HepG2 (cell line): ENCODE measurements at regions not wholly inside any gene's neighbourhood (a gene's known extent, or its start where the extent isn't known, plus 50 kb on each side); places are given as distances from the start of the nearest gene placed in this dataset.

Source experiments
- ATAC-seq: fragments of 200-7000 bp; cut with Tn5 transposase; 3 replicates; pipeline ENCODE4 v1.9.1; 2020; ENCODE audit warnings: mild to moderate bottlenecking, moderate library complexity
- BruUV-seq: library from RNA; stranded (reverse); fragments of 400-500 nt; replicated peaks from 2 replicates; lab custom pipeline; 2021; lab: Mats Ljungman, UMichigan
- CTCF ChIA-PET: fragments of 300-600 bp; formaldehyde crosslinking; extraction: SDS; loops from one replicate; lab custom pipeline; 2021; ENCODE audit warnings: low total read pairs, inconsistent platforms, low intra/inter-chr PET ratio; lab: Yijun Ruan, JAX
- POLR2A ChIA-PET: fragments of 350-600 bp; sonication (Branson Sonifier 250); formaldehyde crosslinking; loops from one replicate; lab custom pipeline; 2020; ENCODE audit warnings: antibody characterized with exemption, inconsistent platforms; lab: Yijun Ruan, JAX
- DNase-seq: peaks from one replicate; pipeline ENCODE4 v3.0.0-alpha.2; 2015; ENCODE audit warnings: low spot score
- FAIRE-seq: peaks from 3 replicates; lab custom pipeline; 2011; peaks lifted over from hg19 to GRCh38; lab: Jason Lieb, UNC
- H2AFZ ChIP-seq: one replicate; pipeline ENCODE4 v1.6.1; 2011; ENCODE audit warnings: low read length, inconsistent platforms
- H3K27ac ChIP-seq: fragments of 300-600 bp; 3 replicates; pipeline ENCODE4 v1.8.0; 2011; ENCODE audit warnings: mixed run types, mild to moderate bottlenecking, mixed read lengths, low read length, inconsistent platforms; ENCODE audit not compliant: insufficient read depth; ENCODE audit errors: extremely low read length
- H3K27me3 ChIP-seq, 2 experiments: fragments of 200-600 bp in 1 of 2; 2 replicates in 1 of 2; 3 replicates in 1 of 2; pipeline versions ENCODE4 v1.6.0 to v1.8.0; 2011; ENCODE audit warnings: low read length in 2 of 2, mild to moderate bottlenecking in 2 of 2, moderate library complexity in 2 of 2, inconsistent platforms in 1 of 2; ENCODE audit not compliant: insufficient read depth in 2 of 2, control insufficient read depth in 1 of 2
- H3K36me3 ChIP-seq, 2 experiments: fragments of 200-600 bp in 1 of 2; replicated peaks in 1 of 2; 2 replicates in 1 of 2; 3 replicates in 1 of 2; pipeline versions ENCODE4 v1.5.1 to v1.8.0; 2011; ENCODE audit warnings: low read length in 2 of 2, inconsistent platforms in 1 of 2; ENCODE audit not compliant: insufficient read depth in 2 of 2, control insufficient read depth in 1 of 2
- H3K4me1 ChIP-seq: 2 replicates; pipeline ENCODE4 v1.5.1; 2012; ENCODE audit warnings: low read length, inconsistent platforms; ENCODE audit not compliant: insufficient read depth
- H3K4me2 ChIP-seq: 2 replicates; pipeline ENCODE4 v1.6.0; 2011; ENCODE audit warnings: low read depth, low read length, inconsistent platforms
- H3K4me3 ChIP-seq, 3 experiments: fragments of 200-600 bp in 1 of 3; sonication (generic), shearing (Covaris generic) in 1 of 3; replicated peaks in 1 of 3; 2 replicates each; pipeline ENCODE4 v1.5.1; 2011 to 2016; ENCODE audit warnings: low read length in 3 of 3, inconsistent platforms in 2 of 3, low read depth in 2 of 3, mild to moderate bottlenecking in 2 of 3, control low read depth in 1 of 3, mixed read lengths in 1 of 3; ENCODE audit not compliant: insufficient read depth in 1 of 3
- H3K79me2 ChIP-seq: one replicate; pipeline ENCODE4 v1.6.1; 2011; ENCODE audit warnings: low read length, inconsistent platforms; ENCODE audit not compliant: insufficient read depth
- H3K9ac ChIP-seq: 2 replicates; pipeline ENCODE4 v1.6.0; 2011; ENCODE audit warnings: mild to moderate bottlenecking, low read depth, low read length, inconsistent platforms; ENCODE audit not compliant: insufficient read depth
- H3K9me3 ChIP-seq: 2 replicates; pipeline ENCODE4 v1.5.1; 2012; ENCODE audit warnings: mild to moderate bottlenecking, low read length
- H4K20me1 ChIP-seq: 2 replicates; pipeline ENCODE4 v1.6.0; 2011; ENCODE audit warnings: inconsistent platforms, mild to moderate bottlenecking, low read length, moderate library complexity; ENCODE audit not compliant: insufficient read depth
- HMG20B ChIP-seq: conservative IDR thresholded peaks from 2 replicates; pipeline ENCODE4 v1.6.1; 2016; ENCODE audit warnings: missing genetic modification reagents, missing compliant biosample characterization
- HNRNPH1 ChIP-seq: fragments of 200-400 bp; formaldehyde crosslinking; optimal IDR thresholded peaks from 2 replicates; pipeline ENCODE3; 2017; ENCODE audit warnings: mild to moderate bottlenecking, low read depth, low read length
- TMF1 ChIP-seq: sonication (generic); formaldehyde crosslinking; IDR thresholded peaks from 2 replicates; pipeline ENCODE4 v1.8.1; 2022; ENCODE audit warnings: low read depth, missing genetic modification reagents
- ZBTB20 ChIP-seq: sonication (generic); formaldehyde crosslinking; IDR thresholded peaks from 2 replicates; pipeline ENCODE4 v1.8.1; 2023; ENCODE audit warnings: missing genetic modification reagents, low read depth, mild to moderate bottlenecking, borderline replicate concordance
- ZBTB21 ChIP-seq: sonication (generic); formaldehyde crosslinking; IDR thresholded peaks from 2 replicates; pipeline ENCODE4 v1.4.0; 2020; ENCODE audit warnings: missing genetic modification reagents
- ZBTB8A ChIP-seq: sonication (generic); formaldehyde crosslinking; IDR thresholded peaks from 2 replicates; pipeline ENCODE4 v1.4.0; 2020; ENCODE audit warnings: mild to moderate bottlenecking, low read depth, missing genetic modification reagents, borderline replicate concordance
- ZSCAN9 ChIP-seq: IDR thresholded peaks from 2 replicates; pipeline ENCODE4 v1.6.1; 2016; ENCODE audit warnings: borderline replicate concordance
- WGBS: methylation state at CpG from one replicate; pipeline ENCODE4 v1.1.6; 2017; ENCODE audit warnings: low lambda C conversion rate; 5-methylcytosine and 5-hydroxymethylcytosine counted together
- in situ Hi-C: cut with HindIII; loops from 2 replicates; pipeline ENCODE4 v1.10.0; 2017; ENCODE audit warnings: low pct_unique_long_range_greater_than_20kb; ENCODE audit not compliant: extremely low pct_ligation_motif_present
- intact Hi-C: fragments of 100-400 bp; cut with micrococcal nuclease; formaldehyde crosslinking; loops from one replicate; pipeline ENCODE4 v1.10.0; 2022; ENCODE audit not compliant: unreplicated experiment
- TF ChIP-seq, protein P1 (sequence below): sonication (generic); IDR thresholded peaks from 2 replicates; pipeline ENCODE4 v1.6.1; 2016; ENCODE audit warnings: low read depth, borderline replicate concordance
- TF ChIP-seq, protein P2 (sequence below): sonication (generic); formaldehyde crosslinking; IDR thresholded peaks from 2 replicates; pipeline ENCODE4 v1.4.0; 2020; ENCODE audit warnings: mild to moderate bottlenecking, missing genetic modification reagents
- TF ChIP-seq, protein P3 (sequence below): IDR thresholded peaks from 2 replicates; pipeline ENCODE4 v1.6.1; 2016; ENCODE audit warnings: low read depth, borderline replicate concordance
- TF ChIP-seq, protein P4 (sequence below): sonication (generic); formaldehyde crosslinking; IDR thresholded peaks from 2 replicates; pipeline ENCODE4 v1.9.0; 2021; ENCODE audit warnings: missing genetic modification reagents, borderline replicate concordance

DNA sequence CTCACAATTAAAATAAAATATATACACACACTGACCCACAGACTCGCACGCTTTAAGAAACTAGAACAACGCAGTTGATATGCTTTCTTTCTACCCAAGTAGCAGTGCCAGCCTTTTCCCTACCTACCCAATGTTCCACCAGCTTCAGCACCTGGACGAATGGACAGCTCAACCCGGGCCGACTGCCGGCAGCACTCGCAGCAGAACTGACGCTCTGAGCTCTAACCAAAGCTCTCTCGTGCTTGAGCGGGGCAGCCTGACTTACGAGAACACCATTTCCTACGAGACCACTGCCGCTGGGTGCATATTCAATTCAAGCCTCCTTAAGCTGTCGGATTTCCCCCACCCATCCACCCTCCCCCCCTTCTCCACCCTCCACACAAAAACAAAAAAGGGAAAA lies 127.4 kb upstream of the DPYD start (continued):
- TF ChIP-seq, protein P1, sequence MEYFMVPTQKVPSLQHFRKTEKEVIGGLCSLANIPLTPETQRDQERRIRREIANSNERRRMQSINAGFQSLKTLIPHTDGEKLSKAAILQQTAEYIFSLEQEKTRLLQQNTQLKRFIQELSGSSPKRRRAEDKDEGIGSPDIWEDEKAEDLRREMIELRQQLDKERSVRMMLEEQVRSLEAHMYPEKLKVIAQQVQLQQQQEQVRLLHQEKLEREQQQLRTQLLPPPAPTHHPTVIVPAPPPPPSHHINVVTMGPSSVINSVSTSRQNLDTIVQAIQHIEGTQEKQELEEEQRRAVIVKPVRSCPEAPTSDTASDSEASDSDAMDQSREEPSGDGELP, result no peak
- TF ChIP-seq, protein P2, sequence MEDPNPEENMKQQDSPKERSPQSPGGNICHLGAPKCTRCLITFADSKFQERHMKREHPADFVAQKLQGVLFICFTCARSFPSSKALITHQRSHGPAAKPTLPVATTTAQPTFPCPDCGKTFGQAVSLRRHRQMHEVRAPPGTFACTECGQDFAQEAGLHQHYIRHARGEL (CRISPR knock-in tag), result no peak

DNA sequence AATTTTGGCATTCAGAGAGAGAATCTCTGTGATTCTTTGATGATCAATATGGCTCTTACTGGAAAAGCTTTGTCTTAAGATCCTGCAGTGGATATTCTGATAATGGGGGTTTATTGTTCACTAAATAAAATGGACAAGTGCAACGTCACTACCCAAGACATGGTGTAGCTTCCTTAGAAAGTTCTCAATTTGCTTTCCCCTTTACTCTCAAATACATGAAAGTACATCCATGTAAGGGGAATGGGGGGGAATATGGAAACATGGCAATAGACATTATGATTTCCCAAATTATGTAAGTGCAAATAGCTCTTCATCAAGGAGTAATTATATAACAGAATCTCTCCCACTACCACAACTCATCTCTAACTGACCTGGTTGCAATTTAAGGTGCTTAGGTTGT lies 126.3 kb upstream of the DPYD start:
- no peaks in the 10 kb centered on the region for H3K79me2 ChIP-seq
- H3K4me2 ChIP-seq, result no peak overlapping the region
- ChIA-PET CTCF (no interaction called here), POLR2A (no interaction called here)
- 0% methylated on average over 1 of the region's 1 CpG for WGBS
- in situ Hi-C loops, result no loop called here
- TF ChIP-seq ZBTB21 (CRISPR knock-in tag), result no peak
- TF ChIP-seq, all 625 proteins: peak for 0
- H3K36me3 ChIP-seq, result no peaks in the 10 kb centered on the region
- no peak overlapping the region for H3K9ac ChIP-seq
- H4K20me1 ChIP-seq, result no peaks in the 10 kb centered on the region
- intact Hi-C loops, result no loop called here
- no peak overlapping the region for H3K4me3 ChIP-seq
- no peak for ATAC-seq
- no peaks in the 10 kb centered on the region for H3K4me1 ChIP-seq
- no peak overlapping the region for H3K27ac ChIP-seq
- H3K27me3 ChIP-seq, result peaks cover 4 to 32% of the 10 kb centered on the region in 2 experiments; a peak in 3 of 5 replicates
- no peak for DNase-seq
- H2AFZ ChIP-seq, result no peak overlapping the region
- H3K9me3 ChIP-seq, result no peaks in the 10 kb centered on the region
- no peak for FAIRE-seq
- no TSS peak for BruUV-seq

DNA sequence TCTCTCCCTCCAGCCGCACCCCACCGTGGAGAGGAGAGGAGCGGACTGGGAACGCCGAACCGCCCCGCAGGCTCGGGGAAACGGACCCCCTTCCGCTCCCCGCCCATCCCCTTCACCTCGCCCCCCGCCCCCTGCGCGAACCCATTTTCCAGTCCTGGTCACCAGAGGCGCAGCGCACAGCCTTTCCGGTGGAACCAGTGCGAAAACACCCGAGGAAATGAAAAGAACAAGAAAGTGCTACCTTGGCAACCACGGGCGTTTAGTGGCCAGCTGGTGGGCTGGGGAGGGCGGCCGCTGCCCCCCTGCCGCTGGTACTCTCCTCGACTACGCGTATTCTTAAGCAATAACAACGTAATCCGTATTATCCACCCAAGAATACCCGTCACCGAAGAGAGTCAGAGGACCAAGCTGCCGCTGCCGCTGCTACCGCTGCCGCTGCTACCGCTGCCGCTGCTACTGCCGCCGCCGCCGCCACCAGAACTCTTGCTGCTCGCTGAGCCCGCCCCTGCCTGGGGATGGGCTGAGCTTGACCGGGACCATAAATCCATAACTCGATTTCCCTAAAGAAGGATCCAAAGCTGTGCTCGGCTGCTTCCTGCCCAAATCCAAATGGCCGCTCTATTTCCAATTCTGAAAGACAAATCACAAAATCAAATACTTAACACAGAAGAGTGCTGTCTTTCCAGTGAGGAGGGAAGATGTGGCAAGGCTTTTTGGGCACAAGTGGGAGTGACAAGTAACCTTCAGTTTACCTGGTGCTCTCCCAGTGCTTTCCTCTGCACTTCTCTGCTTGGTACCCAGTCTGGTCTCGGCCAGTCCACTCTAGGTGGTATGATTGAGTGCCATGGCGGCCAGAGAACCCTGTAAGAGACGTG lies 125.2 kb upstream of the DPYD start:
- no peak overlapping the region for H3K27ac ChIP-seq
- H3K36me3 ChIP-seq, result no peaks in the 10 kb centered on the region
- 13% methylated on average over 12 of the region's 51 CpGs for WGBS
- peaks cover 4 to 32% of the 10 kb centered on the region in 2 experiments; a peak in 3 of 5 replicates for H3K27me3 ChIP-seq
- ATAC-seq (peak; percentile 66), DNase-seq (no peak), FAIRE-seq (no peak)
- POLR2A ChIA-PET, result no interaction called here
- H3K4me3 ChIP-seq, result no peak overlapping the region
- H2AFZ ChIP-seq, result no peak overlapping the region
- H3K4me1 ChIP-seq, result no peaks in the 10 kb centered on the region
- CTCF ChIA-PET, result no interaction called here
- no peaks in the 10 kb centered on the region for H4K20me1 ChIP-seq
- no peaks in the 10 kb centered on the region for H3K9me3 ChIP-seq
- no peak overlapping the region for H3K9ac ChIP-seq
- in situ Hi-C loops (no loop called here), intact Hi-C loops (no loop called here)
- BruUV-seq, result no TSS peak
- no peaks in the 10 kb centered on the region for H3K79me2 ChIP-seq
- H3K4me2 ChIP-seq, result no peak overlapping the region
- no peak for TF ChIP-seq HMG20B (CRISPR knock-in tag)
- TF ChIP-seq ZBTB8A (CRISPR knock-in tag), result no peak
- TF ChIP-seq TMF1 (CRISPR knock-in tag), result no peak
- TF ChIP-seq, protein P3, sequence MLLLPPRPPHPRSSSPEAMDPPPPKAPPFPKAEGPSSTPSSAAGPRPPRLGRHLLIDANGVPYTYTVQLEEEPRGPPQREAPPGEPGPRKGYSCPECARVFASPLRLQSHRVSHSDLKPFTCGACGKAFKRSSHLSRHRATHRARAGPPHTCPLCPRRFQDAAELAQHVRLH (CRISPR knock-in tag), result no peak
- no peak for TF ChIP-seq ZBTB20 (CRISPR knock-in tag)
- TF ChIP-seq, protein P4, sequence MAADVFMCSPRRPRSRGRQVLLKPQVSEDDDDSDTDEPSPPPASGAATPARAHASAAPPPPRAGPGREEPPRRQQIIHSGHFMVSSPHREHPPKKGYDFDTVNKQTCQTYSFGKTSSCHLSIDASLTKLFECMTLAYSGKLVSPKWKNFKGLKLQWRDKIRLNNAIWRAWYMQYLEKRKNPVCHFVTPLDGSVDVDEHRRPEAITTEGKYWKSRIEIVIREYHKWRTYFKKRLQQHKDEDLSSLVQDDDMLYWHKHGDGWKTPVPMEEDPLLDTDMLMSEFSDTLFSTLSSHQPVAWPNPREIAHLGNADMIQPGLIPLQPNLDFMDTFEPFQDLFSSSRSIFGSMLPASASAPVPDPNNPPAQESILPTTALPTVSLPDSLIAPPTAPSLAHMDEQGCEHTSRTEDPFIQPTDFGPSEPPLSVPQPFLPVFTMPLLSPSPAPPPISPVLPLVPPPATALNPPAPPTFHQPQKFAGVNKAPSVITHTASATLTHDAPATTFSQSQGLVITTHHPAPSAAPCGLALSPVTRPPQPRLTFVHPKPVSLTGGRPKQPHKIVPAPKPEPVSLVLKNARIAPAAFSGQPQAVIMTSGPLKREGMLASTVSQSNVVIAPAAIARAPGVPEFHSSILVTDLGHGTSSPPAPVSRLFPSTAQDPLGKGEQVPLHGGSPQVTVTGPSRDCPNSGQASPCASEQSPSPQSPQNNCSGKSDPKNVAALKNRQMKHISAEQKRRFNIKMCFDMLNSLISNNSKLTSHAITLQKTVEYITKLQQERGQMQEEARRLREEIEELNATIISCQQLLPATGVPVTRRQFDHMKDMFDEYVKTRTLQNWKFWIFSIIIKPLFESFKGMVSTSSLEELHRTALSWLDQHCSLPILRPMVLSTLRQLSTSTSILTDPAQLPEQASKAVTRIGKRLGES (CRISPR knock-in tag), result no peak
- no peak for TF ChIP-seq ZSCAN9
- no peak for TF ChIP-seq HNRNPH1
